IMR-90 (cell line): ENCODE measurements at regions not wholly inside any gene's neighbourhood (a gene's known extent, or its start where the extent isn't known, plus 50 kb on each side); places are given as distances from the start of the nearest gene placed in this dataset.

Experiments used
- ATAC-seq: fragments of 200-7000 bp; cut with Tn5 transposase; 2 replicates; pipeline ENCODE4 v1.9.1; 2020; ENCODE audit warnings: low read depth, mild to moderate bottlenecking, moderate library complexity
- BruUV-seq: library from RNA; stranded (reverse); fragments of 400-500 nt; replicated peaks from 2 replicates; lab custom pipeline; 2021; lab: Mats Ljungman, UMichigan
- CTCF ChIA-PET: fragments of 300-600 bp; formaldehyde crosslinking; extraction: SDS; loops from one replicate; lab custom pipeline; 2021; ENCODE audit warnings: antibody characterized with exemption; lab: Yijun Ruan, JAX
- POLR2A ChIA-PET: fragments of 300-600 bp; sonication (Branson Sonifier 250); formaldehyde crosslinking; loops from one replicate; lab custom pipeline; 2022; ENCODE audit warnings: antibody characterized with exemption; ENCODE audit not compliant: unreplicated experiment; lab: Charles Lee
- DNase-seq: peaks from one replicate; pipeline ENCODE4 v3.0.0; 2013
- H2AFZ ChIP-seq: replicated peaks from 2 replicates; pipeline ENCODE3; 2013; ENCODE audit warnings: low read length, mild to moderate bottlenecking; ENCODE audit not compliant: poor library complexity
- H2AK5ac ChIP-seq: 2 replicates; pipeline ENCODE4 v1.6.1; 2013; ENCODE audit warnings: low read depth, low read length, inconsistent platforms
- H2AK9ac ChIP-seq: replicated peaks from 2 replicates; pipeline ENCODE3; 2013; ENCODE audit warnings: mild to moderate bottlenecking, low read depth, low read length, moderate library complexity; ENCODE audit not compliant: poor library complexity
- H2BK120ac ChIP-seq: 2 replicates; pipeline ENCODE4 v1.6.1; 2013; ENCODE audit warnings: low read depth, low read length, inconsistent platforms
- H2BK15ac ChIP-seq: 3 replicates; pipeline ENCODE4 v1.6.1; 2013; ENCODE audit warnings: low read depth, low read length, inconsistent platforms
- H2BK20ac ChIP-seq: 2 replicates; pipeline ENCODE4 v1.6.1; 2013; ENCODE audit warnings: low read depth, mild to moderate bottlenecking, inconsistent platforms, low read length, moderate library complexity
- H2BK5ac ChIP-seq: 2 replicates; pipeline ENCODE4 v1.6.1; 2013; ENCODE audit warnings: mild to moderate bottlenecking, low read depth, low read length, inconsistent platforms; ENCODE audit not compliant: poor library complexity, severe bottlenecking
- H3K14ac ChIP-seq: replicated peaks from 2 replicates; pipeline ENCODE4 v1.6.1; 2013; ENCODE audit warnings: low read depth, low read length, inconsistent platforms
- H3K18ac ChIP-seq: 2 replicates; pipeline ENCODE4 v1.6.1; 2013; ENCODE audit warnings: low read depth, low read length, control low read depth
- H3K23ac ChIP-seq: 2 replicates; pipeline ENCODE4 v1.6.1; 2013; ENCODE audit warnings: low read depth, low read length, inconsistent platforms
- H3K27ac ChIP-seq: 2 replicates; pipeline ENCODE4 v1.5.1; 2013; ENCODE audit warnings: mild to moderate bottlenecking, control low read depth, low read length; ENCODE audit not compliant: insufficient read depth
- H3K27me3 ChIP-seq: 2 replicates; pipeline ENCODE4 v1.6.1; 2013; ENCODE audit warnings: low read length; ENCODE audit not compliant: control insufficient read depth, insufficient read depth
- H3K36me3 ChIP-seq: 2 replicates; pipeline ENCODE4 v1.6.1; 2013; ENCODE audit warnings: low read length, mixed read lengths; ENCODE audit not compliant: control insufficient read depth, insufficient read depth
- H3K4ac ChIP-seq: 2 replicates; pipeline ENCODE4 v1.6.1; 2013; ENCODE audit warnings: low read depth, low read length, inconsistent platforms
- H3K4me1 ChIP-seq: 2 replicates; pipeline ENCODE4 v1.6.1; 2013; ENCODE audit warnings: low read length, mixed read lengths; ENCODE audit not compliant: control insufficient read depth, insufficient read depth
- H3K4me2 ChIP-seq: 2 replicates; pipeline ENCODE4 v1.6.1; 2013; ENCODE audit warnings: low read depth, mild to moderate bottlenecking, control low read depth, low read length, moderate library complexity
- H3K4me3 ChIP-seq: 2 replicates; pipeline ENCODE4 v1.5.1; 2013; ENCODE audit warnings: low read depth, mild to moderate bottlenecking, control low read depth, low read length, moderate library complexity; ENCODE audit not compliant: insufficient read depth
- H3K56ac ChIP-seq: 2 replicates; pipeline ENCODE4 v1.6.1; 2013; ENCODE audit warnings: low read length, inconsistent platforms; ENCODE audit not compliant: insufficient read depth; ENCODE audit errors: extremely low read depth
- H3K79me1 ChIP-seq, 2 experiments: 2 replicates each; pipeline ENCODE4 v1.6.1; 2013; ENCODE audit warnings: low read length in 2 of 2, inconsistent platforms in 1 of 2, low read depth in 1 of 2
- H3K9ac ChIP-seq: 2 replicates; pipeline ENCODE4 v1.6.1; 2013; ENCODE audit warnings: low read depth, low read length, control low read depth
- H3K9me1 ChIP-seq: 2 replicates; pipeline ENCODE4 v1.6.1; 2013; ENCODE audit warnings: low read length, inconsistent platforms; ENCODE audit not compliant: insufficient read depth
- H3K9me3 ChIP-seq: 2 replicates; pipeline ENCODE4 v1.6.1; 2013; ENCODE audit warnings: low read length; ENCODE audit not compliant: control insufficient read depth, insufficient read depth
- H4K20me1 ChIP-seq: 2 replicates; pipeline ENCODE4 v1.6.1; 2013; ENCODE audit warnings: low read length, inconsistent platforms; ENCODE audit not compliant: insufficient read depth
- H4K5ac ChIP-seq: 2 replicates; pipeline ENCODE4 v1.6.1; 2013; ENCODE audit warnings: mild to moderate bottlenecking, low read depth, low read length, control low read depth
- H4K8ac ChIP-seq, 2 experiments: 2 replicates each; pipeline ENCODE4 v1.6.1; 2013; ENCODE audit warnings: low read depth in 2 of 2, low read length in 2 of 2, control low read depth in 1 of 2, inconsistent platforms in 1 of 2
- H4K91ac ChIP-seq: 2 replicates; pipeline ENCODE4 v1.6.1; 2013; ENCODE audit warnings: low read depth, low read length, inconsistent platforms; ENCODE audit not compliant: insufficient read depth
- MAFK ChIP-seq: IDR thresholded peaks from 2 replicates; pipeline ENCODE4 v1.6.1; 2012; ENCODE audit warnings: low read depth, low read length, improper control_type of control experiment
- NFE2L2 ChIP-seq: fragments of 150-350 bp; IDR thresholded peaks from 2 replicates; pipeline ENCODE4 v1.6.1; 2016; ENCODE audit warnings: low read depth, mild to moderate bottlenecking, low read length
- RCOR1 ChIP-seq: IDR thresholded peaks from 2 replicates; pipeline ENCODE4 v1.6.1; 2012; ENCODE audit warnings: mild to moderate bottlenecking, low read length, improper control_type of control experiment; ENCODE audit not compliant: insufficient replicate concordance
- SMC3 ChIP-seq: fragments of 150-350 bp; IDR thresholded peaks from 2 replicates; pipeline ENCODE4 v1.6.1; 2016; ENCODE audit warnings: low read depth, mild to moderate bottlenecking, antibody characterized with exemption, low read length, moderate library complexity
- WGBS, 2 experiments: methylation state at CpG; one replicate each; pipeline versions ENCODE4 v1.1.5 to v1.1.7; 2013; ENCODE audit warnings: missing lambda C conversion rate in 2 of 2; ENCODE audit not compliant: insufficient read length in 1 of 2; ENCODE audit errors: extremely low coverage in 2 of 2; 5-methylcytosine and 5-hydroxymethylcytosine counted together
- dilution Hi-C: fragments of 300-500 bp; cut with HindIII; formaldehyde crosslinking; loops from one replicate; pipeline ENCODE4 v1.14.3; 2018; ENCODE audit warnings: low sequenced_read_pairs; ENCODE audit not compliant: unreplicated experiment
- in situ Hi-C: fragments of 300-500 bp; cut with MboI; formaldehyde crosslinking; loops from 3 replicates; pipeline ENCODE4 v1.14.3; 2019; ENCODE audit warnings: low sequenced_read_pairs, inconsistent platforms, mixed read lengths
- intact Hi-C: fragments of 100-400 bp; cut with micrococcal nuclease; formaldehyde crosslinking; loops from 2 replicates; pipeline ENCODE4 v1.10.0; 2022

DNA sequence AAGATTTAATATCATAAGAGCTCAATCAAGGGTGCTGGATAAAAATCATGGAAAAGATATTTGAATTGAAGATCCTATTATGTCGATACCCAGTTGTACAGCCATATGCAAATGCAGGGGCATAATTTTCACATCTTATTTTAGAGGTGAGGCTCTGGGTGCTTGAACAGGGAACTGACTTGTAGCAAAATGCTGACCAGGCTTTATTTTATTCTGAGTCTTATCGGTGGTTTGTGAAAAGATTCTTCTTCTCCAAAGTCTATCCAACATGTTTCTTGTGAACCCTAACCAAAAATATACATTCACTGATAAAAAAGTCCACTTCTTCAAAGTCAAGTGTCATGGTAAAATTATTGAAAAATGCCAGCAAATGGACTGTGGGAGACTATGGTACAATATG, 475.5 kb upstream of the NEGR1 start:
- no peak overlapping the region for H2BK20ac ChIP-seq
- POLR2A ChIA-PET = no interaction called here
- dilution Hi-C loops = no loop called here
- H2AFZ ChIP-seq = no peak overlapping the region
- in situ Hi-C loops = no loop called here
- no peak overlapping the region for H3K27ac ChIP-seq
- H3K14ac ChIP-seq = no peak overlapping the region
- no peak overlapping the region for H2BK15ac ChIP-seq
- H2AK9ac ChIP-seq = no peak overlapping the region
- no peaks in the 10 kb centered on the region for H3K27me3 ChIP-seq
- DNase-seq (no peak), ATAC-seq (no peak)
- no peak overlapping the region for H4K8ac ChIP-seq
- no peak overlapping the region for H4K91ac ChIP-seq
- H3K56ac ChIP-seq = no peak overlapping the region
- TF ChIP-seq NFE2L2 (no peak), RCOR1 (no peak), SMC3 (no peak), MAFK (peak; percentile 81)
- H3K9me1 ChIP-seq = no peaks in the 10 kb centered on the region
- no peak overlapping the region for H3K4me3 ChIP-seq
- no peak overlapping the region for H3K18ac ChIP-seq
- H3K4me1 ChIP-seq = no peaks in the 10 kb centered on the region
- H3K79me1 ChIP-seq = no peaks in the 10 kb centered on the region
- no CpG with 5 or more reads among the region's 2 CpGs for WGBS, 2 experiments
- intact Hi-C loops = no loop called here
- peaks cover 3% of the 10 kb centered on the region for H3K9me3 ChIP-seq
- H4K20me1 ChIP-seq = no peaks in the 10 kb centered on the region
- H4K5ac ChIP-seq = no peak overlapping the region
- H3K4me2 ChIP-seq = no peak overlapping the region
- BruUV-seq = no TSS peak
- H2BK120ac ChIP-seq = no peak overlapping the region
- no peak overlapping the region for H3K23ac ChIP-seq
- H2AK5ac ChIP-seq = no peak overlapping the region
- no peak overlapping the region for H3K9ac ChIP-seq
- no peak overlapping the region for H3K4ac ChIP-seq
- H2BK5ac ChIP-seq = no peak overlapping the region
- H3K36me3 ChIP-seq = no peaks in the 10 kb centered on the region
- CTCF ChIA-PET = no interaction called here
